Thymus (tissue), 11 donors: ENCODE measurements at regions not wholly inside any gene's neighbourhood (a gene's known extent, or its start where the extent isn't known, plus 50 kb on each side); places are given as distances from the start of the nearest gene placed in this dataset.

Experiments
- DNase-seq, 9 donors: peaks; one replicate each; pipeline ENCODE4 v3.0.0-alpha.2; 2013; ENCODE audit warnings: low spot score in 9 of 9, low read depth in 6 of 9, missing footprints in 1 of 9
- H3K27ac ChIP-seq, 2 donors: one replicate each; pipeline ENCODE4 v1.5.1; 2013; ENCODE audit warnings: control low read depth in 1 of 2, low read depth in 1 of 2, low read length in 1 of 2, mild to moderate bottlenecking in 1 of 2, moderate library complexity in 1 of 2
- H3K27me3 ChIP-seq, 2 donors: one replicate each; pipeline ENCODE4 v1.5.1; 2013; ENCODE audit warnings: low read length in 1 of 2; ENCODE audit not compliant: control insufficient read depth in 2 of 2, insufficient read depth in 1 of 2
- H3K36me3 ChIP-seq, 2 donors: one replicate each; pipeline ENCODE4 v1.5.1; 2013; ENCODE audit warnings: low read length in 1 of 2, mild to moderate bottlenecking in 1 of 2, moderate library complexity in 1 of 2; ENCODE audit not compliant: control insufficient read depth in 2 of 2, insufficient read depth in 2 of 2
- H3K4me1 ChIP-seq, 2 donors: one replicate each; pipeline ENCODE4 v1.5.1; 2013; ENCODE audit warnings: low read length in 2 of 2; ENCODE audit not compliant: control insufficient read depth in 2 of 2, insufficient read depth in 2 of 2
- H3K4me3 ChIP-seq, 2 donors: one replicate each; pipeline ENCODE4 v1.5.1; 2013; ENCODE audit warnings: low read length in 2 of 2, control low read depth in 1 of 2, mild to moderate bottlenecking in 1 of 2
- H3K9me3 ChIP-seq, 2 donors: one replicate each; pipeline ENCODE4 v1.5.1; 2013; ENCODE audit warnings: low read length in 1 of 2, mild to moderate bottlenecking in 1 of 2; ENCODE audit not compliant: control insufficient read depth in 2 of 2, insufficient read depth in 1 of 2
- WGBS: extraction: QIAGEN DNeasy Blood & Tissue Kit; methylation state at CpG from one replicate; pipeline ENCODE4 v1.1.7; 2013; 5-methylcytosine and 5-hydroxymethylcytosine counted together
- donor health status: healthy.

GRCh38 chr2:240346753-240347372, 88.6 kb upstream of the GPC1 start:
- H3K27me3 ChIP-seq, result no peaks in the 10 kb centered on the region
- no peak overlapping the region for H3K4me3 ChIP-seq
- no peaks in the 10 kb centered on the region for H3K36me3 ChIP-seq
- no peaks in the 10 kb centered on the region for H3K4me1 ChIP-seq
- no peaks in the 10 kb centered on the region for H3K9me3 ChIP-seq
- H3K27ac ChIP-seq, result no peak overlapping the region
- DNase-seq, result no peak
- 92% methylated on average over 20 of the region's 20 CpGs for WGBS

GRCh38 chr2:240347373-240347940, 88.0 kb upstream of the GPC1 start:
- H3K4me3 ChIP-seq, result no peak overlapping the region
- H3K27ac ChIP-seq, result no peak overlapping the region
- no peaks in the 10 kb centered on the region for H3K36me3 ChIP-seq
- no peak for DNase-seq
- no peaks in the 10 kb centered on the region for H3K4me1 ChIP-seq
- no peaks in the 10 kb centered on the region for H3K9me3 ChIP-seq
- 90% methylated on average over 13 of the region's 13 CpGs for WGBS
- no peaks in the 10 kb centered on the region for H3K27me3 ChIP-seq

- Histone ChIP-seq H3K9me3 (no peaks in the 10 kb centered on the region), H3K27ac (no peak overlapping the region), H3K4me3 (no peak overlapping the region), H3K36me3 (no peaks in the 10 kb centered on the region), H3K27me3 (no peaks in the 10 kb centered on the region), H3K4me1 (no peaks in the 10 kb centered on the region)
- WGBS, result 94% methylated on average over 8 of the region's 8 CpGs
- no peak for DNase-seq
Observed at GRCh38 chr2:240347949-240348500, 87.4 kb upstream of the GPC1 start.

GRCh38 chr2:240348522-240348921, 86.9 kb upstream of the GPC1 start:
- H3K27ac ChIP-seq, result no peak overlapping the region
- no peak for DNase-seq
- no peak overlapping the region for H3K4me3 ChIP-seq
- H3K4me1 ChIP-seq, result no peaks in the 10 kb centered on the region
- no peaks in the 10 kb centered on the region for H3K9me3 ChIP-seq
- 88% methylated on average over 8 of the region's 8 CpGs for WGBS
- no peaks in the 10 kb centered on the region for H3K36me3 ChIP-seq
- H3K27me3 ChIP-seq, result no peaks in the 10 kb centered on the region

GRCh38 chr2:240349133-240350005, 86.1 kb upstream of the GPC1 start:
- no peak overlapping the region for H3K27ac ChIP-seq
- no peaks in the 10 kb centered on the region for H3K4me1 ChIP-seq
- H3K4me3 ChIP-seq, result no peak overlapping the region
- WGBS, result 86% methylated on average over 29 of the region's 29 CpGs
- H3K9me3 ChIP-seq, result no peaks in the 10 kb centered on the region
- H3K36me3 ChIP-seq, result no peaks in the 10 kb centered on the region
- H3K27me3 ChIP-seq, result no peaks in the 10 kb centered on the region
- no peak for DNase-seq

- no peaks in the 10 kb centered on the region for H3K27me3 ChIP-seq
- no peak for DNase-seq
- H3K36me3 ChIP-seq, result no peaks in the 10 kb centered on the region
- no peak overlapping the region for H3K27ac ChIP-seq
- WGBS, result 94% methylated on average over 8 of the region's 8 CpGs
- H3K4me3 ChIP-seq, result no peak overlapping the region
- no peaks in the 10 kb centered on the region for H3K4me1 ChIP-seq
- H3K9me3 ChIP-seq, result no peaks in the 10 kb centered on the region
Observed at GRCh38 chr2:240350006-240350355, 85.5 kb upstream of the GPC1 start.

GRCh38 chr2:240350696-240351087, 84.8 kb upstream of the GPC1 start:
- no peak overlapping the region for H3K4me3 ChIP-seq
- H3K27me3 ChIP-seq, result no peaks in the 10 kb centered on the region
- no peaks in the 10 kb centered on the region for H3K36me3 ChIP-seq
- H3K27ac ChIP-seq, result no peak overlapping the region
- H3K9me3 ChIP-seq, result no peaks in the 10 kb centered on the region
- H3K4me1 ChIP-seq, result no peaks in the 10 kb centered on the region
- DNase-seq, result no peak
- WGBS, result 90% methylated on average over 15 of the region's 15 CpGs

- no peak overlapping the region for H3K27ac ChIP-seq
- no peaks in the 10 kb centered on the region for H3K36me3 ChIP-seq
- no peaks in the 10 kb centered on the region for H3K27me3 ChIP-seq
- no peaks in the 10 kb centered on the region for H3K4me1 ChIP-seq
- WGBS, result 53% methylated on average over 28 of the region's 28 CpGs
- H3K9me3 ChIP-seq, result no peaks in the 10 kb centered on the region
- no peak for DNase-seq
- H3K4me3 ChIP-seq, result no peak overlapping the region
Observed at GRCh38 chr2:240351088-240351741, 84.2 kb upstream of the GPC1 start.
